Loucy (cell line): ENCODE measurements at regions not wholly inside any gene's neighbourhood (a gene's known extent, or its start where the extent isn't known, plus 50 kb on each side); places are given as distances from the start of the nearest gene placed in this dataset.

ENCODE experiments used
- H2AFZ ChIP-seq: fragments of 200-600 bp; sonication (generic); 2 replicates; pipeline ENCODE4 v1.6.0; 2016; ENCODE audit warnings: antibody characterized with exemption, mild to moderate bottlenecking, low read length, moderate library complexity
- H3F3A ChIP-seq: fragments of 200-600 bp; 2 replicates; pipeline ENCODE4 v1.6.0; 2016; ENCODE audit warnings: antibody characterized with exemption, low read depth, mild to moderate bottlenecking
- H3K27me3 ChIP-seq: fragments of 200-600 bp; sonication (generic); 2 replicates; pipeline ENCODE4 v1.6.1; 2014; ENCODE audit warnings: low read length, mild to moderate bottlenecking; ENCODE audit not compliant: insufficient read depth, poor library complexity, severe bottlenecking
- H3K36me3 ChIP-seq: fragments of 200-600 bp; sonication (generic); 2 replicates; pipeline ENCODE4 v1.6.1; 2016; ENCODE audit warnings: low read length; ENCODE audit not compliant: insufficient read depth
- H3K4me1 ChIP-seq: fragments of 200-600 bp; sonication (generic); 2 replicates; pipeline ENCODE4 v1.5.1; 2014; ENCODE audit warnings: low read length, mild to moderate bottlenecking; ENCODE audit not compliant: insufficient read depth, poor library complexity, severe bottlenecking
- H3K4me2 ChIP-seq: fragments of 200-600 bp; sonication (generic); 2 replicates; pipeline ENCODE4 v1.6.0; 2014; ENCODE audit warnings: antibody characterized with exemption, low read length, low read depth, mild to moderate bottlenecking; ENCODE audit not compliant: poor library complexity, severe bottlenecking
- H3K4me3 ChIP-seq: fragments of 200-600 bp; sonication (generic); 2 replicates; pipeline ENCODE4 v1.5.1; 2014; ENCODE audit warnings: low read length, mild to moderate bottlenecking, mixed read lengths; ENCODE audit not compliant: poor library complexity, severe bottlenecking
- H3K79me2 ChIP-seq: fragments of 200-600 bp; sonication (generic); 2 replicates; pipeline ENCODE4 v1.6.1; 2014; ENCODE audit warnings: low read length; ENCODE audit not compliant: insufficient read depth
- H3K9ac ChIP-seq: fragments of 200-600 bp; sonication (generic); 2 replicates; pipeline ENCODE4 v1.6.0; 2014; ENCODE audit warnings: mild to moderate bottlenecking, low read depth, low read length, moderate library complexity; ENCODE audit not compliant: poor library complexity, severe bottlenecking
- H3K9me2 ChIP-seq: fragments of 200-600 bp; sonication (generic); replicated peaks from 2 replicates; pipeline ENCODE4 v1.6.1; 2016; ENCODE audit warnings: low read depth, low read length, mixed read lengths
- H3K9me3 ChIP-seq: fragments of 200-600 bp; sonication (generic); 2 replicates; pipeline ENCODE4 v1.6.1; 2014; ENCODE audit warnings: mild to moderate bottlenecking, antibody characterized with exemption, low read length, low read depth; ENCODE audit not compliant: insufficient read depth
- H4K20me1 ChIP-seq: fragments of 200-600 bp; sonication (generic); 2 replicates; pipeline ENCODE4 v1.6.0; 2014; ENCODE audit warnings: antibody characterized with exemption, low read length, mild to moderate bottlenecking; ENCODE audit not compliant: insufficient read depth, poor library complexity, severe bottlenecking
- EZH2phosphoT487 ChIP-seq: fragments of 200-600 bp; IDR thresholded peaks from 2 replicates; pipeline ENCODE4 v1.6.1; 2018; ENCODE audit warnings: antibody characterized with exemption, mild to moderate bottlenecking, moderate library complexity, borderline replicate concordance
- TF ChIP-seq, protein P1 (sequence below): fragments of 200-600 bp; sonication (generic); conservative IDR thresholded peaks from 2 replicates; pipeline ENCODE4 v1.5.1; 2014; ENCODE audit warnings: mild to moderate bottlenecking, antibody characterized with exemption, low read length

DNA sequence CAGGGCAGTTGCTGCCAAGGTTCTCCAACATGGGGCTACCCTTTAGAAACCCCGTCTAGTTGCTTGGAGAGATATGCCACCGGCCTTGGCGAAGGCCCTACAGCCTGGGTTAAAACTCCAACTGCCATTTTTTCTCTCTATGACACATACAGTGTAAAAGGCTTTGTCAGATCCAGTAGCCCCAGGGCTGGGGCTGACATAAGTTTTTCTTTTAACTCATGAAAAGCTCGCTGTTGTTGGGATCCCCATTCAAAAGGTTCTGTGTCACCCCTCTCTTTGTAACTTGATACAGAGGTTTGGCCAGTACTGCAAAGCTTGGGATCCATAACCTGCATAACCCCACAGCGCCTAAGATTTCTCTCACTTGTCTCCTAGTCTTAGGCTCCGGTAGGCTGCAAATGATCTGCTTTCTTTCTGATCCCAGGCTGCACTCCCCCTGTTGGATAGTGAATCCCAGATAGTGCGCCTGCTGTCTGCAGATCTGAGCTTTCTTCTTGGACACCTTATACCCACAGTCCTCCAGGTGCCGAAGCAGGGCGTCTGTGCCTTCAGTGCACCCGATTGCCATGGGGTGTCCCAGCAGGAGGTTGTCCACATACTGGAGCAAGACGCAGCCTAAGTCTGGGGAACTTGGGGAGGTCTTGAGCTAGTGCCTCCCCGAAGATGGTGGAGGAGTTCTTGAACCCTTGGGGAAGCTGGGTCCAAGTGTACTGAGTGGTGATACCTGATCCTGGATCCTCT, 406.2 kb downstream of the TGFB2 start:
- Histone ChIP-seq H3K27me3 (no peaks in the 10 kb centered on the region), H2AFZ (no peak overlapping the region), H3K9me2 (no peaks in the 10 kb centered on the region), H3K79me2 (no peaks in the 10 kb centered on the region), H4K20me1 (no peaks in the 10 kb centered on the region), H3K4me1 (no peaks in the 10 kb centered on the region), H3K36me3 (no peaks in the 10 kb centered on the region), H3K4me2 (no peak overlapping the region), H3K9me3 (no peaks in the 10 kb centered on the region), H3K4me3 (no peak overlapping the region), H3K9ac (no peak overlapping the region), H3F3A (no peaks in the 10 kb centered on the region)
- TF ChIP-seq EZH2phosphoT487 = no peak
- TF ChIP-seq, protein P1, sequence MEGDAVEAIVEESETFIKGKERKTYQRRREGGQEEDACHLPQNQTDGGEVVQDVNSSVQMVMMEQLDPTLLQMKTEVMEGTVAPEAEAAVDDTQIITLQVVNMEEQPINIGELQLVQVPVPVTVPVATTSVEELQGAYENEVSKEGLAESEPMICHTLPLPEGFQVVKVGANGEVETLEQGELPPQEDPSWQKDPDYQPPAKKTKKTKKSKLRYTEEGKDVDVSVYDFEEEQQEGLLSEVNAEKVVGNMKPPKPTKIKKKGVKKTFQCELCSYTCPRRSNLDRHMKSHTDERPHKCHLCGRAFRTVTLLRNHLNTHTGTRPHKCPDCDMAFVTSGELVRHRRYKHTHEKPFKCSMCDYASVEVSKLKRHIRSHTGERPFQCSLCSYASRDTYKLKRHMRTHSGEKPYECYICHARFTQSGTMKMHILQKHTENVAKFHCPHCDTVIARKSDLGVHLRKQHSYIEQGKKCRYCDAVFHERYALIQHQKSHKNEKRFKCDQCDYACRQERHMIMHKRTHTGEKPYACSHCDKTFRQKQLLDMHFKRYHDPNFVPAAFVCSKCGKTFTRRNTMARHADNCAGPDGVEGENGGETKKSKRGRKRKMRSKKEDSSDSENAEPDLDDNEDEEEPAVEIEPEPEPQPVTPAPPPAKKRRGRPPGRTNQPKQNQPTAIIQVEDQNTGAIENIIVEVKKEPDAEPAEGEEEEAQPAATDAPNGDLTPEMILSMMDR = no peak

DNA sequence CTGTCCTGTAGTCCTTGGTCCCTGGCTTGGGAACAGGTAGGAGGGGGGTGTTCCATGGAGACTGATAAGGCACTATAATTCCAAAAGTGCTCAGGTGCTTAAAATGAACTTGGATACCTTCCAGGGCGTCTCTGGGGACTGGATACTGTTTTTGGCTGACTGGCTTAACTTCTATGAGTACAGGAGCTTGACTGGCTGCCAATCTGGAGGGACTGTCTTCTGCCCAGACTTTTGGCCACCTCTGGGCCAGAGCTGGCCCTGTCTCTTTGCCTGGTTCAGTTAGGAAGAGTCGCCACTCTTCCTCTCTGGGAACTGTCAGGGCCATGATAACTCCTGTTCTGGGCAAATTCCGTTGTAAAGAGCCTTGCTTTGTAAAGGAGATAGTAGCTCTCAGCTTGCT, 407.0 kb downstream of the TGFB2 start:
- H3K36me3 ChIP-seq = no peaks in the 10 kb centered on the region
- H3K9ac ChIP-seq = no peak overlapping the region
- TF ChIP-seq, protein P1 = no peak
- no peak for TF ChIP-seq EZH2phosphoT487
- no peak overlapping the region for H3K4me2 ChIP-seq
- H3K27me3 ChIP-seq = no peaks in the 10 kb centered on the region
- no peak overlapping the region for H2AFZ ChIP-seq
- H3K79me2 ChIP-seq = no peaks in the 10 kb centered on the region
- H3K4me3 ChIP-seq = no peak overlapping the region
- H3F3A ChIP-seq = no peaks in the 10 kb centered on the region
- H3K4me1 ChIP-seq = no peaks in the 10 kb centered on the region
- no peaks in the 10 kb centered on the region for H3K9me2 ChIP-seq
- H3K9me3 ChIP-seq = no peaks in the 10 kb centered on the region
- no peaks in the 10 kb centered on the region for H4K20me1 ChIP-seq

- Histone ChIP-seq H3K4me3 (no peak overlapping the region), H3K4me1 (no peaks in the 10 kb centered on the region), H3K79me2 (no peaks in the 10 kb centered on the region), H3K27me3 (no peaks in the 10 kb centered on the region), H2AFZ (no peak overlapping the region), H3F3A (no peaks in the 10 kb centered on the region), H3K9me2 (no peaks in the 10 kb centered on the region), H3K9me3 (no peaks in the 10 kb centered on the region), H3K9ac (no peak overlapping the region), H3K36me3 (no peaks in the 10 kb centered on the region), H4K20me1 (no peaks in the 10 kb centered on the region), H3K4me2 (no peak overlapping the region)
- TF ChIP-seq, protein P1 = no peak
- TF ChIP-seq EZH2phosphoT487 = no peak
Observed at GRCh38 chr1:218754477-218754876, 409.3 kb downstream of the TGFB2 start.
